ENCODE measurements at regions not wholly inside any gene's neighbourhood (a gene's known extent, or its start where the extent isn't known, plus 50 kb on each side); places are given as distances from the start of the nearest gene placed in this dataset.

GRCh38 chr1:101540161-101540560, 303.3 kb downstream of the S1PR1 start:
- TF ChIP-seq, protein P1, sequence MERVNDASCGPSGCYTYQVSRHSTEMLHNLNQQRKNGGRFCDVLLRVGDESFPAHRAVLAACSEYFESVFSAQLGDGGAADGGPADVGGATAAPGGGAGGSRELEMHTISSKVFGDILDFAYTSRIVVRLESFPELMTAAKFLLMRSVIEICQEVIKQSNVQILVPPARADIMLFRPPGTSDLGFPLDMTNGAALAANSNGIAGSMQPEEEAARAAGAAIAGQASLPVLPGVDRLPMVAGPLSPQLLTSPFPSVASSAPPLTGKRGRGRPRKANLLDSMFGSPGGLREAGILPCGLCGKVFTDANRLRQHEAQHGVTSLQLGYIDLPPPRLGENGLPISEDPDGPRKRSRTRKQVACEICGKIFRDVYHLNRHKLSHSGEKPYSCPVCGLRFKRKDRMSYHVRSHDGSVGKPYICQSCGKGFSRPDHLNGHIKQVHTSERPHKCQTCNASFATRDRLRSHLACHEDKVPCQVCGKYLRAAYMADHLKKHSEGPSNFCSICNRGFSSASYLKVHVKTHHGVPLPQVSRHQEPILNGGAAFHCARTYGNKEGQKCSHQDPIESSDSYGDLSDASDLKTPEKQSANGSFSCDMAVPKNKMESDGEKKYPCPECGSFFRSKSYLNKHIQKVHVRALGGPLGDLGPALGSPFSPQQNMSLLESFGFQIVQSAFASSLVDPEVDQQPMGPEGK (CRISPR knock-in tag; IDR thresholded peaks at IDR 0.05; ENCODE audit: borderline replicate concordance) = no peak
- no peak for TF ChIP-seq RARB (CRISPR knock-in tag; IDR thresholded peaks at IDR 0.05)
- TF ChIP-seq, protein P2, sequence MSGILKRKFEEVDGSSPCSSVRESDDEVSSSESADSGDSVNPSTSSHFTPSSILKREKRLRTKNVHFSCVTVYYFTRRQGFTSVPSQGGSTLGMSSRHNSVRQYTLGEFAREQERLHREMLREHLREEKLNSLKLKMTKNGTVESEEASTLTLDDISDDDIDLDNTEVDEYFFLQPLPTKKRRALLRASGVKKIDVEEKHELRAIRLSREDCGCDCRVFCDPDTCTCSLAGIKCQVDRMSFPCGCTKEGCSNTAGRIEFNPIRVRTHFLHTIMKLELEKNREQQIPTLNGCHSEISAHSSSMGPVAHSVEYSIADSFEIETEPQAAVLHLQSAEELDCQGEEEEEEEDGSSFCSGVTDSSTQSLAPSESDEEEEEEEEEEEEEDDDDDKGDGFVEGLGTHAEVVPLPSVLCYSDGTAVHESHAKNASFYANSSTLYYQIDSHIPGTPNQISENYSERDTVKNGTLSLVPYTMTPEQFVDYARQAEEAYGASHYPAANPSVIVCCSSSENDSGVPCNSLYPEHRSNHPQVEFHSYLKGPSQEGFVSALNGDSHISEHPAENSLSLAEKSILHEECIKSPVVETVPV (CRISPR knock-in tag; IDR thresholded peaks at IDR 0.05) = no peak
- no peak for TF ChIP-seq CREB5 (CRISPR knock-in tag; IDR thresholded peaks at IDR 0.05; ENCODE audit: low read depth)
- TF ChIP-seq ISL1 (CRISPR knock-in tag; IDR thresholded peaks at IDR 0.05) = no peak
- TF ChIP-seq, protein P3, sequence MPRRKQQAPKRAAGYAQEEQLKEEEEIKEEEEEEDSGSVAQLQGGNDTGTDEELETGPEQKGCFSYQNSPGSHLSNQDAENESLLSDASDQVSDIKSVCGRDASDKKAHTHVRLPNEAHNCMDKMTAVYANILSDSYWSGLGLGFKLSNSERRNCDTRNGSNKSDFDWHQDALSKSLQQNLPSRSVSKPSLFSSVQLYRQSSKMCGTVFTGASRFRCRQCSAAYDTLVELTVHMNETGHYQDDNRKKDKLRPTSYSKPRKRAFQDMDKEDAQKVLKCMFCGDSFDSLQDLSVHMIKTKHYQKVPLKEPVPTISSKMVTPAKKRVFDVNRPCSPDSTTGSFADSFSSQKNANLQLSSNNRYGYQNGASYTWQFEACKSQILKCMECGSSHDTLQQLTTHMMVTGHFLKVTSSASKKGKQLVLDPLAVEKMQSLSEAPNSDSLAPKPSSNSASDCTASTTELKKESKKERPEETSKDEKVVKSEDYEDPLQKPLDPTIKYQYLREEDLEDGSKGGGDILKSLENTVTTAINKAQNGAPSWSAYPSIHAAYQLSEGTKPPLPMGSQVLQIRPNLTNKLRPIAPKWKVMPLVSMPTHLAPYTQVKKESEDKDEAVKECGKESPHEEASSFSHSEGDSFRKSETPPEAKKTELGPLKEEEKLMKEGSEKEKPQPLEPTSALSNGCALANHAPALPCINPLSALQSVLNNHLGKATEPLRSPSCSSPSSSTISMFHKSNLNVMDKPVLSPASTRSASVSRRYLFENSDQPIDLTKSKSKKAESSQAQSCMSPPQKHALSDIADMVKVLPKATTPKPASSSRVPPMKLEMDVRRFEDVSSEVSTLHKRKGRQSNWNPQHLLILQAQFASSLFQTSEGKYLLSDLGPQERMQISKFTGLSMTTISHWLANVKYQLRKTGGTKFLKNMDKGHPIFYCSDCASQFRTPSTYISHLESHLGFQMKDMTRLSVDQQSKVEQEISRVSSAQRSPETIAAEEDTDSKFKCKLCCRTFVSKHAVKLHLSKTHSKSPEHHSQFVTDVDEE (CRISPR knock-in tag; IDR thresholded peaks at IDR 0.05) = no peak
- TF ChIP-seq ZNF565 (CRISPR knock-in tag; conservative IDR thresholded peaks at IDR 0.05; ENCODE audit: low read depth) = no peak
- no peak for TF ChIP-seq ZFP3 (CRISPR knock-in tag; IDR thresholded peaks at IDR 0.05)
- TF ChIP-seq ESRRG (CRISPR knock-in tag; IDR thresholded peaks at IDR 0.05) = no peak
